NB4 (cell line): ENCODE measurements at regions not wholly inside any gene's neighbourhood (a gene's known extent, or its start where the extent isn't known, plus 50 kb on each side); places are given as distances from the start of the nearest gene placed in this dataset.

ENCODE experiments used
- DNase-seq: peaks from one replicate; pipeline ENCODE4 v3.0.0; 2010; ENCODE audit warnings: low read depth
- H3K4me3 ChIP-seq: one replicate; pipeline ENCODE4 v1.5.1; 2011; ENCODE audit warnings: mild to moderate bottlenecking, low read depth, low read length, moderate library complexity
- CTCF ChIP-seq: IDR thresholded peaks from one replicate; pipeline ENCODE4 v1.5.1; 2012; ENCODE audit warnings: low read depth, low read length
- MAX ChIP-seq: IDR thresholded peaks from 2 replicates; pipeline ENCODE4 v1.6.1; 2011; ENCODE audit warnings: low read depth, low read length
- MYC ChIP-seq: IDR thresholded peaks from 2 replicates; pipeline ENCODE4 v1.6.1; 2011; ENCODE audit warnings: low read depth, low read length
- POLR2A ChIP-seq: IDR thresholded peaks from 2 replicates; pipeline ENCODE4 v1.6.1; 2011; ENCODE audit warnings: mild to moderate bottlenecking; ENCODE audit not compliant: insufficient read length; ENCODE audit errors: extremely low read depth

GRCh38 chr12:63301311-63301710 lies 150.3 kb upstream of the AVPR1A start:
- no peak for TF ChIP-seq POLR2A
- TF ChIP-seq MYC = no peak
- TF ChIP-seq MAX = no peak
- no peak for TF ChIP-seq CTCF
- no peak for DNase-seq
- H3K4me3 ChIP-seq = no peak overlapping the region

DNA sequence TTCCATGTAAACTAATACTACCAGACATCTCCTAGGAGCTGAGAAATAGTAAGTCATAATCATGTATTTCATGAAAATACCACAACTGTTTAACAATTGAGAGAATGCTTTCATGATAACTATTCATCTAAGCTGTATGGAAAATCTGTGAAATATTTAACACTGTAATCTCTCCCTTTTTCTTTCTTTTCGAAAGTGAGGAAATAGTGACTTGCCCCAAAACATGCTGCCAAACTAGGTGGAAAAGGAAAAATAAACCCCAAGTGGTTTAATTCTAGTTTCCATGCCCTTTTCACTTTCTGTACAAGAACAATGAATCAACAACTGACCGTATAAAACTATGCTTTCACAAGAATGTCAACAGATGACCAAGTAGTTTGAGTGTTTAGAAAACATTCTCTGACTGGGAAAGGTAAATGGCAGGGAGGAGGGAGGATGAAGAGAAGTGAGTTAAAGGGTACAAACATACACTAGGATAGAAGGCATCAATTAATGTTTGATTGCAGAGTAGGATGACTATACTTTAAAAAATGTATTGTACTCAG lies 147.5 kb upstream of the AVPR1A start:
- no peak for DNase-seq
- no peak for TF ChIP-seq POLR2A
- no peak overlapping the region for H3K4me3 ChIP-seq

- no peak overlapping the region for H3K4me3 ChIP-seq
- DNase-seq = no peak
- no peak for TF ChIP-seq MYC
- TF ChIP-seq MAX = no peak
- TF ChIP-seq CTCF = no peak
- no peak for TF ChIP-seq POLR2A
Measured at GRCh38 chr12:63294327-63294632, 143.3 kb upstream of the AVPR1A start.

DNA sequence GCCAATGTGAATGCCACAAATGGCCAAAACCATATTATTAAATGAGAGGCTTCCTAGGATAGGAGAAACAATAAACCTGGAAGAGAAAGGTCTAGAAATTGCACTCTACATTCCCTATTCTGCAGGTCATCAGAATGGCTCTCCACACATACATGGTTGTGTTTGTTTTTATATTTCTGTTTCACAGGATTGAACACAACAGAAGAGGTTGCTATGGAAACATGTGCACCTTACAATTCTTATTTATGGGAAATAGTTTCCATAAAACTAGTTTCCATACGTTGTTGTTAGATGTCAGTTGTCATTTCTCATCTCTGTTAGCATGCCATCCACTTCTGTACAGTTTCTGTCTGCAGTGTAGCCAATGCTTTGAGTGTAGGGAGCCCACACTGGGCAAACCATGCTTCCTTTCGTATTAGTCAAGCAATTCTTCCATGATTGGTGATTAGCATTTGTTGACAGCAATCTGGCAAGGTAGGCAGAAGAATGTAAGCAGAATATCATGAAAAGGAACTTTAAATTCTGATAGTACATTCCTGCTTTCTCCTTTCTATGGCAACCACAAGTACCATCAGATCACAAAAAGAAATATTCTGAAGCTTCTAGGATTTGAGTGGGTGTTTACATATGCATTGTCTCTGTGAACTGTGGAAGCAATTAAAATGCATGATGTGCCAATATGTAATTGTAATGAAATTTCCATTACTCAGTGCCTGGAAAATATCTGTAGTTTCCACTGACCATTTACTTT lies 141.6 kb upstream of the AVPR1A start:
- no peak for DNase-seq
- TF ChIP-seq POLR2A = no peak
- TF ChIP-seq MYC = no peak
- TF ChIP-seq CTCF = no peak
- TF ChIP-seq MAX = no peak
- no peak overlapping the region for H3K4me3 ChIP-seq

- no peak overlapping the region for H3K4me3 ChIP-seq
- TF ChIP-seq MYC (no peak), CTCF (peak; percentile 78)
- DNase-seq = peak; percentile 51
Measured at GRCh38 chr12:63276537-63277365, 125.8 kb upstream of the AVPR1A start.

GRCh38 chr12:63266988-63267387 lies 116.0 kb upstream of the AVPR1A start:
- DNase-seq = no peak
- TF ChIP-seq CTCF (no peak), MYC (no peak), POLR2A (no peak), MAX (no peak)
- no peak overlapping the region for H3K4me3 ChIP-seq
